PC-9 (cell line): ENCODE measurements at regions not wholly inside any gene's neighbourhood (a gene's known extent, or its start where the extent isn't known, plus 50 kb on each side); places are given as distances from the start of the nearest gene placed in this dataset.

Experiments used
- EZH2 ChIP-seq: fragments of 200-600 bp; sonication (generic); IDR thresholded peaks from 2 replicates; pipeline ENCODE4 v1.8.0; 2017; ENCODE audit warnings: antibody characterized with exemption, low read depth
- TF ChIP-seq, protein P1 (sequence below): fragments of 200-600 bp; sonication (generic); conservative IDR thresholded peaks from 2 replicates; pipeline ENCODE4 v1.6.1; 2017; ENCODE audit warnings: mixed run types, antibody characterized with exemption, mild to moderate bottlenecking, moderate library complexity

DNA sequence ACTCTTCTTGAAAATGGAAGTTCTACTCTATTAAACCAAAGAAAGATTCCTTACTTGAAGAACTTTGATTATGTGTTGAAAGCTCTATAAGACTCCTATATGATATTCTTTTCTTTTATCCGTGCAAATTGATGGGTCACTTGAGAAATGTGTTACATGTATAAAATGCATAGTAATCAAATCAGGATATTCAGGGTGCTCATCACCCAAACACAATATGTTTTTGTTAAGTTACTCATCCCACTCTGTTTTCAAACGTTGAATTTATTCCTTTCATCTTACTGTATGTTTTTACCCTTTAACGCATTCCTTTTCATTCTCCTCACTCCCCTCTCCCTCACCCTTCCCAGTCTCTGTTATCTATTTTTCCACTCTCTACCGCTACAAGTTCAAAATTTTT, 305.5 kb upstream of the KYNU start:
- TF ChIP-seq, protein P1, sequence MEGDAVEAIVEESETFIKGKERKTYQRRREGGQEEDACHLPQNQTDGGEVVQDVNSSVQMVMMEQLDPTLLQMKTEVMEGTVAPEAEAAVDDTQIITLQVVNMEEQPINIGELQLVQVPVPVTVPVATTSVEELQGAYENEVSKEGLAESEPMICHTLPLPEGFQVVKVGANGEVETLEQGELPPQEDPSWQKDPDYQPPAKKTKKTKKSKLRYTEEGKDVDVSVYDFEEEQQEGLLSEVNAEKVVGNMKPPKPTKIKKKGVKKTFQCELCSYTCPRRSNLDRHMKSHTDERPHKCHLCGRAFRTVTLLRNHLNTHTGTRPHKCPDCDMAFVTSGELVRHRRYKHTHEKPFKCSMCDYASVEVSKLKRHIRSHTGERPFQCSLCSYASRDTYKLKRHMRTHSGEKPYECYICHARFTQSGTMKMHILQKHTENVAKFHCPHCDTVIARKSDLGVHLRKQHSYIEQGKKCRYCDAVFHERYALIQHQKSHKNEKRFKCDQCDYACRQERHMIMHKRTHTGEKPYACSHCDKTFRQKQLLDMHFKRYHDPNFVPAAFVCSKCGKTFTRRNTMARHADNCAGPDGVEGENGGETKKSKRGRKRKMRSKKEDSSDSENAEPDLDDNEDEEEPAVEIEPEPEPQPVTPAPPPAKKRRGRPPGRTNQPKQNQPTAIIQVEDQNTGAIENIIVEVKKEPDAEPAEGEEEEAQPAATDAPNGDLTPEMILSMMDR = no peak
- TF ChIP-seq EZH2 = no peak
